T-cell (primary cell): ENCODE measurements at regions not wholly inside any gene's neighbourhood (a gene's known extent, or its start where the extent isn't known, plus 50 kb on each side); places are given as distances from the start of the nearest gene placed in this dataset.

Source experiments
- ATAC-seq, 4 experiments: fragments of 200-7000 bp in 3 of 4; fragments of 150-1000 bp in 1 of 4; cut with Tn5 transposase; replicated peaks in 1 of 4; 1 replicate in 3 of 4; 2 replicates in 1 of 4; pipeline ENCODE4 v1.10.0; 2021; ENCODE audit warnings: moderate library complexity in 3 of 4, mild to moderate bottlenecking in 2 of 4, moderate number of reproducible peaks in 1 of 4
- CTCF ChIA-PET, 2 donors: fragments of 300-600 bp; sonication (Branson Sonifier 250); formaldehyde crosslinking; loops; one replicate each; lab custom pipeline; 2022; ENCODE audit warnings: antibody characterized with exemption in 2 of 2; lab: Charles Lee
- POLR2A ChIA-PET, 2 donors: fragments of 300-600 bp; sonication (Branson Sonifier 250); formaldehyde crosslinking; loops; one replicate each; lab custom pipeline; 2022; ENCODE audit warnings: antibody characterized with exemption in 2 of 2; lab: Charles Lee
- DNase-seq, 35 experiments: peaks; one replicate each; pipeline versions ENCODE4 v3.0.0 to v3.0.0-alpha.2; 2013 to 2023
- H3K27ac ChIP-seq: one replicate; pipeline ENCODE4 v1.5.1; 2013; ENCODE audit warnings: low read length
- H3K27me3 ChIP-seq, 2 experiments: replicated peaks in 1 of 2; 1 replicate in 1 of 2; 2 replicates in 1 of 2; pipeline versions ENCODE4 v1.6.1 to v1.7.0; 2013; ENCODE audit warnings: low read length in 1 of 2, mixed read lengths in 1 of 2; ENCODE audit not compliant: control insufficient read depth in 2 of 2, insufficient read depth in 2 of 2; ENCODE audit errors: extremely low read depth in 1 of 2
- H3K36me3 ChIP-seq, 2 donors: 1 replicate in 1 of 2; 2 replicates in 1 of 2; pipeline versions ENCODE4 v1.6.1 to v1.7.0; 2013; ENCODE audit warnings: low read length in 1 of 2; ENCODE audit not compliant: control insufficient read depth in 2 of 2, insufficient read depth in 1 of 2; ENCODE audit errors: extremely low read depth in 1 of 2
- H3K4me1 ChIP-seq, 2 experiments: 1 replicate in 1 of 2; 2 replicates in 1 of 2; pipeline versions ENCODE4 v1.6.1 to v1.7.0; 2013; ENCODE audit warnings: low read length in 2 of 2, mixed read lengths in 1 of 2; ENCODE audit not compliant: insufficient read depth in 2 of 2, control insufficient read depth in 1 of 2; ENCODE audit errors: extremely low read depth in 1 of 2
- H3K4me3 ChIP-seq, 2 donors: 1 replicate in 1 of 2; 2 replicates in 1 of 2; pipeline versions ENCODE4 v1.5.1 to v1.7.0; 2013; ENCODE audit warnings: mild to moderate bottlenecking in 2 of 2, low read length in 1 of 2, moderate library complexity in 1 of 2; ENCODE audit not compliant: control insufficient read depth in 1 of 2; ENCODE audit errors: extremely low read depth in 1 of 2
- H3K9me3 ChIP-seq: 2 replicates; pipeline ENCODE4 v1.7.0; 2013
- H3K27ac Mint-ChIP-seq, 2 donors: one replicate each; pipeline ENCODE4 v1.8.0; 2020 to 2021; ENCODE audit warnings: mild to moderate bottlenecking in 2 of 2, mixed read lengths in 2 of 2
- H3K27me3 Mint-ChIP-seq, 2 donors: one replicate each; pipeline ENCODE4 v1.8.0; 2021 to 2022; ENCODE audit warnings: mixed read lengths in 2 of 2
- H3K36me3 Mint-ChIP-seq: one replicate; pipeline ENCODE4 v1.8.0; 2021; ENCODE audit warnings: mixed read lengths
- H3K4me1 Mint-ChIP-seq, 3 donors: one replicate each; pipeline ENCODE4 v1.8.0; 2020 to 2022; ENCODE audit warnings: mixed read lengths in 3 of 3, mild to moderate bottlenecking in 1 of 3
- H3K4me3 Mint-ChIP-seq, 3 donors: one replicate each; pipeline ENCODE4 v1.8.0; 2020 to 2022; ENCODE audit warnings: mild to moderate bottlenecking in 3 of 3, mixed read lengths in 3 of 3, moderate library complexity in 3 of 3
- H3K9me3 Mint-ChIP-seq, 3 donors: one replicate each; pipeline ENCODE4 v1.8.0; 2020 to 2022; ENCODE audit warnings: mixed read lengths in 3 of 3
- WGBS: methylation state at CpG from one replicate; pipeline ENCODE4 v1.1.5; 2013; ENCODE audit warnings: missing lambda C conversion rate; ENCODE audit not compliant: insufficient coverage; 5-methylcytosine and 5-hydroxymethylcytosine counted together

GRCh38 chr2:145303536-145303935 lies 783.6 kb upstream of the ZEB2 start:
- no CpG with 5 or more reads among the region's 2 CpGs for WGBS
- no peak overlapping the region for H3K4me3 Mint-ChIP-seq
- H3K36me3 Mint-ChIP-seq = no peaks in the 10 kb centered on the region
- no peak overlapping the region for H3K27ac Mint-ChIP-seq
- H3K27me3 Mint-ChIP-seq = peaks cover 2 to 11% of the 10 kb centered on the region in 2 donors
- H3K4me1 ChIP-seq = no peaks in the 10 kb centered on the region
- no peaks in the 10 kb centered on the region for H3K4me1 Mint-ChIP-seq
- H3K36me3 ChIP-seq = no peaks in the 10 kb centered on the region
- ChIA-PET CTCF (no interaction called here), POLR2A (no interaction called here)
- no peak for DNase-seq
- no peaks in the 10 kb centered on the region for H3K9me3 Mint-ChIP-seq
- no peak overlapping the region for H3K27ac ChIP-seq
- H3K9me3 ChIP-seq = no peaks in the 10 kb centered on the region
- no peak for ATAC-seq
- H3K27me3 ChIP-seq = no peaks in the 10 kb centered on the region
- no peak overlapping the region for H3K4me3 ChIP-seq

GRCh38 chr2:145302886-145303285 lies 783.0 kb upstream of the ZEB2 start:
- H3K4me3 Mint-ChIP-seq = no peak overlapping the region
- Histone ChIP-seq H3K27ac (no peak overlapping the region), H3K4me1 (no peaks in the 10 kb centered on the region), H3K9me3 (no peaks in the 10 kb centered on the region), H3K4me3 (no peak overlapping the region), H3K36me3 (no peaks in the 10 kb centered on the region), H3K27me3 (no peaks in the 10 kb centered on the region)
- POLR2A ChIA-PET = no interaction called here
- ATAC-seq (no peak), DNase-seq (no peak)
- H3K36me3 Mint-ChIP-seq = no peaks in the 10 kb centered on the region
- 100% methylated on average over 2 of the region's 2 CpGs for WGBS
- H3K4me1 Mint-ChIP-seq = no peaks in the 10 kb centered on the region
- H3K9me3 Mint-ChIP-seq = no peaks in the 10 kb centered on the region
- CTCF ChIA-PET = no interaction called here
- no peak overlapping the region for H3K27ac Mint-ChIP-seq
- H3K27me3 Mint-ChIP-seq = peaks cover 2 to 14% of the 10 kb centered on the region in 2 donors

GRCh38 chr2:145302451-145302850 lies 782.5 kb upstream of the ZEB2 start:
- Mint-ChIP-seq H3K27me3 (peaks cover 2 to 14% of the 10 kb centered on the region in 2 donors), H3K27ac (no peak overlapping the region), H3K9me3 (no peaks in the 10 kb centered on the region), H3K4me3 (no peak overlapping the region), H3K36me3 (no peaks in the 10 kb centered on the region), H3K4me1 (no peaks in the 10 kb centered on the region)
- ChIA-PET CTCF (no interaction called here), POLR2A (no interaction called here)
- Histone ChIP-seq H3K4me3 (no peak overlapping the region), H3K36me3 (no peaks in the 10 kb centered on the region), H3K27me3 (no peaks in the 10 kb centered on the region), H3K4me1 (no peaks in the 10 kb centered on the region), H3K27ac (no peak overlapping the region), H3K9me3 (no peaks in the 10 kb centered on the region)
- 82% methylated on average over 3 of the region's 3 CpGs for WGBS
- no peak for ATAC-seq
- no peak for DNase-seq

GRCh38 chr2:145299368-145299767 lies 779.4 kb upstream of the ZEB2 start:
- no peak for ATAC-seq
- no peaks in the 10 kb centered on the region for H3K4me1 Mint-ChIP-seq

GRCh38 chr2:145292166-145292565 lies 772.2 kb upstream of the ZEB2 start:
- H3K27ac Mint-ChIP-seq = no peak overlapping the region
- no peaks in the 10 kb centered on the region for H3K9me3 Mint-ChIP-seq
- no peak for ATAC-seq
- Histone ChIP-seq H3K4me1 (no peaks in the 10 kb centered on the region), H3K9me3 (no peaks in the 10 kb centered on the region), H3K27ac (no peak overlapping the region), H3K4me3 (no peak overlapping the region), H3K36me3 (no peaks in the 10 kb centered on the region), H3K27me3 (no peaks in the 10 kb centered on the region)
- ChIA-PET CTCF (no interaction called here), POLR2A (interaction anchor here in 1 of 2 donors (0.7 kb wide), 1 partner anchor 246 kb away, joined by 9 read pairs; no protein-coding TSS in a partner anchor)
- H3K4me1 Mint-ChIP-seq = no peaks in the 10 kb centered on the region
- no peak overlapping the region for H3K4me3 Mint-ChIP-seq
- no peaks in the 10 kb centered on the region for H3K36me3 Mint-ChIP-seq
- H3K27me3 Mint-ChIP-seq = peaks cover 0 to 4% of the 10 kb centered on the region in 2 donors
- no peak for DNase-seq

More at GRCh38 chr2:145299368-145299767, 779.4 kb upstream of the ZEB2 start:
- Mint-ChIP-seq H3K27me3 (peaks cover 2 to 19% of the 10 kb centered on the region in 2 donors), H3K4me3 (no peak overlapping the region), H3K9me3 (no peaks in the 10 kb centered on the region), H3K27ac (no peak overlapping the region), H3K36me3 (no peaks in the 10 kb centered on the region)
- CTCF ChIA-PET = no interaction called here
- 89% methylated on average over 7 of the region's 10 CpGs for whole genome bisulfite sequencing
- Histone ChIP-seq H3K9me3 (no peaks in the 10 kb centered on the region), H3K4me3 (no peak overlapping the region), H3K4me1 (no peaks in the 10 kb centered on the region), H3K27me3 (no peaks in the 10 kb centered on the region), H3K27ac (no peak overlapping the region), H3K36me3 (no peaks in the 10 kb centered on the region)
- POLR2A ChIA-PET = no interaction called here
- no peak for DNase-seq

- Mint-ChIP-seq H3K36me3 (no peaks in the 10 kb centered on the region), H3K4me1 (no peaks in the 10 kb centered on the region), H3K27ac (no peak overlapping the region), H3K27me3 (no peaks in the 10 kb centered on the region), H3K9me3 (no peaks in the 10 kb centered on the region), H3K4me3 (no peak overlapping the region)
- no peak overlapping the region for H3K4me3 ChIP-seq
- H3K9me3 ChIP-seq = no peaks in the 10 kb centered on the region
- CTCF ChIA-PET = no interaction called here
- ATAC-seq (no peak), DNase-seq (no peak)
- POLR2A ChIA-PET = no interaction called here
- H3K4me1 ChIP-seq = no peaks in the 10 kb centered on the region
- H3K27me3 ChIP-seq = no peaks in the 10 kb centered on the region
- WGBS = no CpG with 5 or more reads among the region's 2 CpGs
- H3K36me3 ChIP-seq = no peaks in the 10 kb centered on the region
- no peak overlapping the region for H3K27ac ChIP-seq
Observed at GRCh38 chr2:145290986-145291385, 771.1 kb upstream of the ZEB2 start.

- 83% methylated on average over 1 of the region's 4 CpGs for WGBS
- CTCF ChIA-PET = no interaction called here
Observed at GRCh38 chr2:145289946-145290345, 770.0 kb upstream of the ZEB2 start.

More at GRCh38 chr2:145289946-145290345, 770.0 kb upstream of the ZEB2 start:
- no peaks in the 10 kb centered on the region for H3K9me3 Mint-ChIP-seq
- Histone ChIP-seq H3K27ac (no peak overlapping the region), H3K36me3 (no peaks in the 10 kb centered on the region), H3K4me1 (no peaks in the 10 kb centered on the region), H3K9me3 (no peaks in the 10 kb centered on the region), H3K27me3 (no peaks in the 10 kb centered on the region), H3K4me3 (no peak overlapping the region)
- H3K27ac Mint-ChIP-seq = no peak overlapping the region
- no peaks in the 10 kb centered on the region for H3K4me1 Mint-ChIP-seq
- ATAC-seq = no peak
- POLR2A ChIA-PET = interaction anchor here in 1 of 2 donors (0.5 kb wide), 1 partner anchor 12 kb away, joined by 3 read pairs; no protein-coding TSS in a partner anchor
- DNase-seq = no peak
- no peaks in the 10 kb centered on the region for H3K36me3 Mint-ChIP-seq
- H3K4me3 Mint-ChIP-seq = no peak overlapping the region
- H3K27me3 Mint-ChIP-seq = no peaks in the 10 kb centered on the region
